NCI-H1105 treated with DMSO at 0.1 percent for 48 hours (cell line): ENCODE measurements at regions not wholly inside any gene's neighbourhood (a gene's known extent, or its start where the extent isn't known, plus 50 kb on each side); places are given as distances from the start of the nearest gene placed in this dataset.
A peak's percentile ranks its signal among the peaks of the same experiment; 100 is the strongest.

Source experiments
- DNase-seq: peaks from one replicate; lab custom pipeline; 2025; lab: John Stamatoyannopoulos, UW

DNA sequence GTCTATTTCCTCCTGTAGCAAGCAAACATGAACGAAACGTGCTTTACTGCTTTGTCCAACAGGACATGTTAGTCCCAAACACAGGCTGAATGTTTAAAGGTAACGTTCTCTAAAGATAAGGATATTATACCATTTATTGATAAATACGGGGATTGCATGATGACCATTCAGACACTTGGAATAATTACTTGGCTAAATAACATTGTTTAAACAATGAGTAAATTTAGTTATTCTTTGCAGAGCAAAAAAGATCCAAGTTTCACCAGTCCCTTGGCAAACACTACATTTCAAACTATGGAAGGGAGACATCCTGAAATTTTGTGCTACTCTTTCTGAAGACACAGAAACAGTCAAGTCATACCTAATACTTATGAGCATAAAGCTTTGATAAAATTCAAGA, 88.0 kb downstream of the ZNF280B start:
- no peak for DNase-seq

DNA sequence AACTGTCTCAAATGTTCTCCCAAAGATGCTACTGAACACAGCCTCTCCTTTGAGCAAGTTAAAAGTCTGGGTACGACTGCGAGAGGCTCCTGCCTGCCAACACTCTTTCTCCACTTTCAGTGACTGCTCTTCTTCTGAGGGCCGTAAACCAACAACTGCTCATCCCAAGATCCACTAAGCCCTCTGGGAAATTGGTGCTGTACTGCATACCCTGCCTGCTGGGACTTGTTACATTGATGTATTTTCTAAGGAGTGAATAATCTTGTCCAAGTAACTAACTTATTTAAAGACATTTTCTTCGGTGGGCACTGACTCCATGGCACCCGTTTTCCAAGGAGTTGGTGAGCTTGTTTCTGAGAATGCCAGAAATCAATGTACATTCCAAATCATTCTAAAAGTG, 87.2 kb downstream of the ZNF280B start:
- no peak for DNase-seq

DNA sequence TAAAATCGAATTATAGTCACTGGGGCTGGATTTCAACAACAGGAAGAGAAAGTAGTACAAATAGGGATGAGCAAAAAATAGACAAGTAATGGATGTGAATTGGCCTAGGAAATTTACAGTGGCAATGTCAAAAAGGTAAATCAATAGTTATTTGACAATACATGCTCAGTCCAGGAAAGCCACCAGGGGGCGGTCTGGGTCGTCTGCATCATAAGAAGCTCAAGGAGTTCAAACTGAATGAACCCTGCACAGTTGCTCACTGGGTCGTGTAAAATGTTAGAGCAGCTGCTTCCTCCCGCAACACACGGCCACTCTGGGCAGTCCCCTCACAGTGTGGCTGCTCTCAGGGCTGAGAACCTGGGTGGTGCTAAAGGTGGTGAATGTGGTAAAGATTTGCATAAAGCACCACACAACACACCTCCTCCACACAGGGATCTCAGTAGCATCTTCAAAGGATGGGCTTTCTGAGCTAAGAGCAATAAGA, 85.9 kb downstream of the ZNF280B start:
- DNase-seq, result peak; percentile 67

DNA sequence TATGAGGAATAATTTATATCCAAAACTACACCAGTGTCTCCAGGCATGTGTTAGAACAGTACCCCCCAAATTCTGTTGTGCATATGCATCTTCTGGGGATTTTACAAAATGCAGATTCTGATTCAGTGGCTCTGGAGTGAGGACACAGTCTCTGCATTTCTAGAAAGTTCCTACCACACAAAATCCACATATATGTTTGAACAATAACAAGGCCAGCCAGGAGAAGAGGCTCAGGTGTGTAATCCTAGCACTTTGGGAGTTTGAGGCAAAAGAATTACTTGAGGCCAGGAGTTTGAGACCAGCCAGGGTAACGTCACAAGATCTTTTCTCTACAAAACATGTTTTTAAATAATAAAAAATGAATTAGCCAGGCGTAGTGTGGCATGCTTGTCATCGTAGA, 84.9 kb downstream of the ZNF280B start:
- DNase-seq, result no peak

DNA sequence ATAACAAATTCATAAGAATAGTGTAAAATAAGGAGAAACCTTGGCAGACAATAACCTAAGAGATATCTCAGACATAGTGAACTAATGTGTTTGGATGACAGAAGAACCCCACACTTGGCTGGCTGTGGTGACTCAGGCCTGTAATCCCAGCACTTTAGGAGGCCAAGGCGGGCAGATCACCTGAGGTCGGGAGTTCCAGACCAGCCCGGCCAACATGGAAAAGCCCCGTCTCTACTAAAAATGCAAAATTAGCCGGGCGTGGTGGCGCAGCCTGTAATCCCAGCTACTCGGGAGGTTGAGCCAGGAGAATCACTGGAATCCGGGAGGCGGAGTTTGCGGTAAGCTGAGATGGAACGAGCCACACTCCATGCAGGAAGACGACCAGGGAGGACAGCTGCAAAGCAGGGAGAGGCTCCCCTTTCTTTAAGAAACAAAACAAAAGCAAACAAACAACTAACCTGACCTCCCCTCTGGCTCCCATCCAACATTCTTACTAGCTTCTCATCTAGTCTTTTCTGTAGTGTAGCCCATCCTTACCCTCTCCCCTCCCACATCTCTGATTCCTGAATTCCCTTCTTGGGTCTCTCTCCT, 84.2 kb downstream of the ZNF280B start:
- DNase-seq, result no peak

DNA sequence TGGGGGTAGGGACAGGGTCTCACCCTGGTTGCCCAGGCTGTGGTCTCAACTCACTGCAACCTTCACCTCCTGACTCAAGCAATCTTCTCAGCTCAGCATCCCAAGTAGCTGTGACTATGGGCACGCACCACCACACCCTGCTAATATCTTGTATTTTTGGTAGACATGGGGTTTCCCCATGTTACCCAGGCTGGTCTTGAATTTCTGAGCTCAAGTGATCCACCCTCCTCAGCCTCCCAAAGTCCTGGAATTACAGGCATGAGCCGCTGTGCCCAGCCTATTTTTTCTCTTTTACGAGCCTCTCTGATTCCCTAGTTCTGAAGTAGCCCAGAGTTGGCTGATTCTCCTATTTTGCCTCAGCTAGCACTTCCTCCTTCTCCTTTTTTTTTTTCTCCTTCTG, 83.6 kb downstream of the ZNF280B start:
- DNase-seq, result no peak

DNA sequence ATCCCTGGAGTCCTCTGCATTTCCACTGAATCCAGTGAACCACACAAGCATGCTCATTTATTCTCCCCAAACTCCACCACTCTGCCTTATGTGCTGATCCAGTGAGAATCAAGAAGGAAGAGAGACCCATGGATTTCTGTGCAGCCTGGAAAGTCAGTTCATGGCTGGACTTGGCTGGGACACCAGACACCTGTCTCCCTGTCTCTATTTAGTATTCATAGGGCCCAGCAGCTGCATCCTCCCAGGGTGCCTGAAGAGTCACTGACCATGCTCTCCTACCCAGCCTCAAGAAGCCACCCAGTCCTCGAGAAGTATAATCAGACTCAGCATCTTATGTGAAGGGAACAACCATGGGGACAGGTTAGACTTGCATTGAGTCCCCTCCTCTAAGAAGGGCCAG, 83.2 kb downstream of the ZNF280B start:
- DNase-seq, result no peak

DNA sequence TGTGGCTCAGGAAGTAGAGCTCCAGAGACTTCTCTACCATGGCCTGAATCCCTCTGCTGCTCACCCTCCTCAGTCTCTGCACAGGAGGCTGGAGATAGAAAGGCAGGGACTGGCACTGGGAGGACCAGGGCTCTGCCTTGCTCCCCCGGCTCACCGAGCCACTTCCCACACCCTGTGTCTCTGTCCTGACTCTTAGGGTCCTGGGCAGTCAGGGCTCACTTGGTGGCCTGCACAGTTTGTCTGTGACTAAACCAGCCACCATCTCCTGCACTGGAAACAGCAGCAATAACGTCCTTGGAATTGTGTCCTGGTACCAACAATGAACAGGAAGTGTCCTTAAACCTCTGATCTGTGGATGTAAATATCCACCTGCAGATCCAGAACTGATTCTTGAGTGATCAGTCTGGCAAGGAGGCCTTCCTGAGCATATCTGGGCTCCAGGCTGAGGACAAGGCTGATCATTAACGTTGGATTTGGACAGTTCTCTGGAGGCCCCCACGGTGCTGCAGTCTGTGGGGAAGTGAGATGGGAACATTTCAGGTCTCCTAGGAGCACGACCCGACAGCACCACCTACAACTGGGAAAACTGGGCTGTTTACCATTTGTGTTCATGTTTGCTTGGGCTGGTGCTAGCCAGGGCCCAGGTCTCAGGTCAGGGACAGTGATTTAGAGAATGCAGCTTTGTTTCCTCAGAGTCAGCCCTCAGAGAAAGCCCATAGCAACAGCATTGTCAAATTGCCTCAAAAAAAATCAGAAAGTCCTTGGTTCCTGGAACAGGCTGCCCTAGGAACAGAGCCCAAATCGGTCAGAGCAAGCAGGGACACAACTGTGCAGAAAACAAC, 82.5 kb downstream of the ZNF280B start:
- DNase-seq, result no peak

DNA sequence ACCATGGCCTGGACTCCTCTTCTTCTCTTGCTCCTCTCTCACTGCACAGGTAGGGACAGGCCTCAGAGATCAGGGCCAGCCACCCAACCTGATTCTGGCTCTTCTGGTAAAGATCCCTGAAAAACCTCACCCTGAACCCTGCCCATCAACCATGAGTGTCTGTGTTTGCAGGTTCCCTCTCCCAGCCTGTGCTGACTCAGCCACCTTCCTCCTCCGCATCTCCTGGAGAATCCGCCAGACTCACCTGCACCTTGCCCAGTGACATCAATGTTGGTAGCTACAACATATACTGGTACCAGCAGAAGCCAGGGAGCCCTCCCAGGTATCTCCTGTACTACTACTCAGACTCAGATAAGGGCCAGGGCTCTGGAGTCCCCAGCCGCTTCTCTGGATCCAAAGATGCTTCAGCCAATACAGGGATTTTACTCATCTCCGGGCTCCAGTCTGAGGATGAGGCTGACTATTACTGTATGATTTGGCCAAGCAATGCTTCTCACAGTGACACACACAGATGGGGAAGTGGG, 80.9 kb downstream of the ZNF280B start:
- no peak for DNase-seq

DNA sequence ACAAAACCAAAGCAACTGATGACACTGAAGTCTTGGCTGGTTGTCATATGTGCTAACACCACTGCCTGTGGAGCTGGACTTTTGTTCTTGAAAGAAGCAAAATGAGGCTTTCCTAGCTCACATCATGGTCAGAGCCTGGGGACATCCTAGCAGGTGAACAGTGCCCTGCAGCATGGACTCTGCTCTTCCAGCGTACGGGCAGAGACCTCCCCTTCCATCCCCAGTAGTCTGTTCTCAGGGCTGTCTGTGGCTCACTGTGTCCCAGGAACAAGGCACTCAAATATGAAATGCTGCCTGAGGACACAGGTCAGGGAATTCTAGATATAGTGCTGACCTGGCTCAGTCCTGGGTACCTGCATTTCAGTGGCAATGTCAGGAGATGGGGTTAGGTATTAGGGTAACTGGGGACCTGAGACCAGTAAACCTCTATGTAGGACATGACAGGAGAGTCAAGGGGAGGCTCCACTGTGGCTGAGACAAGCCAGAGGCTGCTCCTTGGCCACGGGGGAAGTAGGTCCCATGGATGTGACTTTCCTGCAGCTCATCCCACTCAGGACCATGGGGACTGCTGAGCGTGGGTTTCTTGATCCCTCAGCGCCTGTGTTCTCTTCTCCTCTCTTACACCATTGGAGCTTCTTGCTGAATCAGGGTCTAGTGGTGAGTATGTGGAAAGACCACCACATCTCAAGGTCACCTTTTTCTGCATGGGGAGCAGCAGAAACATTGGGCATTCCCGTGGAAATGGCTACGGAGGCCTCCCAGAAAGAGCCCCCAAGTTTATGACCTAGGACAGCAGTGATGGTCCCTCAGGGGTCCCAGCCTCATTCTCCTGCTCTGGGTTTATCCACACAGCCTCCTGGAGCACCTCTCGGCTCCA, 80.1 kb downstream of the ZNF280B start:
- DNase-seq, result no peak

DNA sequence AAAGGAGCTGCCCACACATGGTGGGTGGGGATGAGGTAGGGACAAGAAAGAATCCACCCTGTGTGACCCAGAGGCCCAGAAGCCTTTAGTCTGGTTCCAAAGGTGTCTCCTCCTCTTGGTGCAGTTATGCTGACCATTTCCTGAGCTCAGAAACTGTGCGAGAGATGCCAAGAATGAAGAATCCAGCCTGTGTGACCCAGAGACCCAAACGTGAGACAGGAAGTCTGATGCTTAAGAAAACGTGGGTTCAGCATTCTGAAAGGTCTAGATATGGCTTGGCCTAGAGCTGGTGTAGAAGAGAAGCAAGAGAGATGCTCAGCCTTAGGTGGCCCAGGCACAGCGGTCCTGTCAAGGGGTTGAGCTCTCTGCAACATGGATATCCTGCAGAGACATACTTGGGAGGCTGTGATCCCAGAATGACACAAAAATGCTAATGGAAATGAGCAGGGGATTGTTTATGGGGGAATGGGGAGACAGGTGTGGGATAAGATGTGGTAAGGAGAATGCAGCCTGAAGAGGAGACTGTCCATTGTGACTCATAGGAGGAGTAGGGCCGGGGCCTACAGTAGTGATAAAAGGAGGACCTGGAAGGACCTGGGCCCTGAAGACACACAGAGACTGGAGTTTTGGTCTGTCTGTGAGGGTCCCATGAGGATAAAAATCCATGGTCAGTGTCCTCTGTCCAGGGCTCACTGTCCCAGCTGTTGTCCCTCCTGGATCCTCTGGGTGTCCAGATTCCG, 79.0 kb downstream of the ZNF280B start:
- no peak for DNase-seq

DNA sequence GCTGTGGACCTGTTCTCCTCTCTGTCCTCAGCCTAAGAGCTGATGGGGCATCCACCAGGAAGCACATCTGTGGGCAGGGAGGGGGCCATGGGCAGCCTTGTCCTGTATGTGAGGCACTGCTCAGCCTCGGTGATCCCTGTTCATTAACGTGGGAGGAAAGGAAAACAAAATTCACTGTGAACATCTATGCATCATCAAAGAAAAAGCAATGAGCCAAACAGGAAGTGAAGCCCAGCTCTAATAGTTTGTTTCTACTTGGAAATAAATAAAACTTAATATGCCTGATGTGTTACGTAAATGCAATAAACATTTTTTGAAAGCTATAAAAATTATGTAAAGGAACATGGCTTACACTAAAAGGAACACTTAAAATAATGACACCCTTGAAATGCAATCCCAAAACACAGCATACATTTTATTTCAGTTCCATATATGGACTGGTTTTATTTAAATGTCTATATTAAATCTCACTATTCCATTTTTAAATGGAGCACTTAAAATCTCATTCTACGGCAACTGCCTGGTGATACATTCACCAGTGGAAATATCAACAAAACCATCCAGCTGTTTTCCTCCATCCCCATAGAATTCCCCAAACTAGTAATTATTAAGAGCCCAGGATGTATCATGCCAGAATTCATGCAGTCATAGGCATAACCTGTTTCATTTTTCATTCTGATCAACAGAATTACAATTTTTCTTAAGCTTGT, 78.3 kb downstream of the ZNF280B start:
- no peak for DNase-seq

DNA sequence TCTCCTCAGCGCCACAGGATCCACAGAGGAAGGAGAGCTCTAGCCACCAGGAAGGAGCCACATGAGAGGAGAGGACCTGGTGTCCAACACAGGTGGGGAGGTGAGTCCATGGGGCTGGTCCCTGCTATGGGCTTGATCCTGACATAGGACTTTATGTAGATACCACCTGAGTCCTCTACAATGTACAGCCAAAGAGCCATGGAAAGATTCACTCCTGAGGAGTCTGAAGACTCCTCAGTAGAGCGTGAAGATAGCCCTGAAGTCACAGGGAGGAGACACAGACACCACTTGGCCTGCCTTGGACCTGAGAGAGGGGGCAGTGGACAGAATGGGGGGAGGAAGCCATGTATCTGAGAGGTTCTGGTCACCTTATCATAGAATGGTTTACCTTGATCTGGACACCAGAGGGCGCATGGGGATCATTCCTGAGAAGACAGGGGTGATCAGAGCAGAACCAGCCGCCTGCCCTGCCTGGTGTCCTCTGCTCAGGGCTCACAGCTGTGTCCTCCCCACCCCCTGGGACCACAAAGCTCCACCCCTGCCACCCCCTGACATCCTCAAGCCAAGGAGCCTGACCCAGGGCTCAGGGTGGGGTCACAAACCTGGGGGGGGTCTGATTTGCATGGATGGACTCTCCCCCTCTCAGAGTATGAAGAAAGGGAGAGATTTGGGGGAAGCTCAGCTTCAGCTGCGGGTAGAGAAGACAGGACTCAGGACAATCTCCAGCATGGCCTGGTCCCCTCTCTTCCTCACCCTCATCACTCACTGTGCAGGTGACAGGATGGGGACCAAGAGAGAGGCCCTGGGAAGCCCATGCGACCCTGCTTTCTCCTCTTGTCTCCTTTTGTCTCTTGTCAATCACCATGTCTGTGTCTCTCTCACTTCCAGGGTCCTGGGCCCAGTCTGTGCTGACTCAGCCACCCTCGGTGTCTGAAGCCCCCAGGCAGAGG, 77.0 kb downstream of the ZNF280B start:
- peak; percentile 27 for DNase-seq

DNA sequence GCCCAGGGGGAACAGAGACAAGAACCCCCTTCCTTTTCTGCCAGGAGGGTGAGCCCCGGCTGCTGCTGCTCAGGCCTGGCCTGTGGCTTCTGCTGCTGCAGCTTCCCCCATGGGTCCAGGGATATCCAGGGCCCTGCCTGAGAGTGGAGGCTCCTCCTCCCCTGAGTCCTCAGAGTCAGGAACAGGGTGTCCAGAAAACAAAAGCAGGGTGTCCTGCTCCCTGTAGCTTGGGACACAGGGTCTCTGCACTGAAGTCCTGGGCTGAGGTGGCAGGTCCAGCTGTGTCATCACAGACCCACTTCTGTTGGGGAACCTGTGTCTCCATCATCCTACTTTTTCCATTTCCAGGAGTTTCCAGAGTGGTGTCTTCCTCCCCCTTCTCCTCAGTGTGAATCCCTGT, 76.1 kb downstream of the ZNF280B start:
- no peak for DNase-seq

DNA sequence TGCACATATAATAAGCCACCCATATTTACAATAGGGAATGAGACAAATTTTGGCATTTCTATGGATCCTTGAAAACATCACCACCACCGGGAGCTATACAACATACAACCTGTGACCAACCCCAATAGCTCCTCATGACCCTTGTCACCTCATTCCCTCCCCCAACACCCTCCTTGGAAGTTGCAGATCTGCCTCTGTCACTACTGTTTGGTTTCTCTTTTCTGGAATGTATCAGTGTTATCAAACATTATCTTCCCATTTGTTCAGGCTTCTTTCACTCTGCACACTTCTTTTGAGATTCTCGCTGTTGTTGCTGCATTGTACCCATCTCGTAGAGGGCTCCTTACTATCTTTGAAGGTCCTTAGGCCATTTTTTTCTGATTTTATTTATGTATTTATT, 75.6 kb downstream of the ZNF280B start:
- no peak for DNase-seq

DNA sequence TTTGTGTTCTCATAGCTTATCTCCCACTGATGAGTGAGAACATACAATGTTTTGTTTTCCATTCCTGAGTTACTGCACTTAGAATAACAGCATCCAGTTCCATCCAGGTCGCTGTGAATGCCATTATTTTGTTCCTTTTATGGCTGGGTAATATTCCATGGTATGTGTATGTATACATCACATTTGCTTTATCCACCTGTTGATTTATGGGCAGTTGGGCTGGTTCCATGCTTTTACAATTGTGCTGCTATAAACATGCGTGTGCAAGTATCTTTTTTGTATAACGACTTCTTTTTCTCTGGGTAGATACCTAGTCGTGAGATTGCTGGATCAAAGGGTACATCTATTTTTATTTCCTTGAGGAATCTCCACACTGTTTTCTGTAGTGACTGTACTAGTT, 74.8 kb downstream of the ZNF280B start:
- no peak for DNase-seq
